HG03175 (cell line): ENCODE measurements at regions not wholly inside any gene's neighbourhood (a gene's known extent, or its start where the extent isn't known, plus 50 kb on each side); places are given as distances from the start of the nearest gene placed in this dataset.

Experiments
- ATAC-seq: cut with Tn5 transposase; IDR thresholded peaks from one replicate; pipeline ENCODE4 v1.9.1; 2021; ENCODE audit warnings: mild to moderate bottlenecking, moderate library complexity; ENCODE audit not compliant: unreplicated experiment

- no peak for ATAC-seq
Measured at GRCh38 chr11:130582981-130583380, 134.5 kb downstream of the ADAMTS15 start.

DNA sequence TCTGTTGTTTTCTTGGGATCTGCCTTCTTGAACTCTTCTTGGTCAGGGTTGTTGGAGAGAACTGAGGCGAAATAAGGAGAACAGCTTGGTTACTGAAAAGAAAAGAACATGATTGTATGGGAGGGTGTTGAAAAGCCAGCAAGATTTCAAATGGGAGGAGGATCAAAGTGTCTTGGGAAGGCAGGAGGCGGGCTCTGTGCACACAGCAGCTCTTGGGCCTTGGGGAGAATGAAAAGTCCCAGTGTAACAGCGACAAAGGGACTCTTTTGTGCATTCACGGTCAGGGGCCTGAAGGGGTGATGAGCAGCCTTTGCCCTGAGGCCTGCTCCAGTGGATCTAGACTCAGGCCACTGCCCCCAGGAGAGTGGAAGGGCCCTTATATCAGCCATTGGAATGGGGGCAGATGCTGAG is 135.4 kb downstream of the ADAMTS15 start:
- no peak for ATAC-seq

DNA sequence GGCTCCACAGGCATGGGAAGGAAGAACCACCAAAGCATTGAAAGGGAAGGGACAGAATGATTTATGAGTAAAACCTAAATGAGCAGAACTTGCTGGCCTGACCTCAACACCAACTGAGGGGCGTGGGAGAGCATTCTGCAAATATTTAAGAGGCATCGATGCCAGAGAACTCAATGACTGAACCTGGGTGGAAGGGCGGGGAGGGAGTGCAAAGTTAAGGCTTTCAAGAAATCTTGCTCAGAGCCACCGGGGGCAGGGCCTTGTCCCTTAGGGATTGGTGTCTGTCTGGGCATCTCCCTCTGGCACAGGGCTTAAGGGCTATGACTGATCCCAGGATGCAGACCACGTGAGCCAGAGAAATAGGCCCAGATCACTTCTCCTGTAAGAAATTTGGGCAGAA is 137.1 kb downstream of the ADAMTS15 start:
- ATAC-seq: no peak

- ATAC-seq: no peak
Measured at GRCh38 chr11:130587658-130588057, 139.2 kb downstream of the ADAMTS15 start.

DNA sequence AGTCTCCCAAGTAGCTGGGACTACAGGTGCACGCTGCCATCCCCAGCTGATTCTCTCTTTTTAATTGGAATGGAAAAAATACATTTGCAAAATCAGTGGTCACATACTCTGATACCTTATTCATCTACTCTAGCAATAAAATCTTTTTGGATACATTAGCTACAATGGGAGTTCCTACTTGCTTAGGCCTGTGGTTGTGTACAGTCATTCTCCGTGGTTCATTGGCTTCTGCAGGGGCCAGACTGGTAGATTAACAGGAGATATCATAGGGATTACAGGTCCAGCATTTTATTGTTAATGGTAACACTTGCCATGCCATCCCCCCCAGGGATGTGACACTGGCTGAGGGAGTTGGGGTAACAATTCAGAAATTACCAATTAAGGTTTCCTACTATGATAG is 140.0 kb downstream of the ADAMTS15 start:
- no peak for ATAC-seq

GRCh38 chr11:130592056-130592455 is 143.6 kb downstream of the ADAMTS15 start:
- ATAC-seq: no peak

- ATAC-seq: no peak
Measured at GRCh38 chr11:130593064-130593463, 144.6 kb downstream of the ADAMTS15 start.

- no peak for ATAC-seq
Measured at GRCh38 chr11:130598433-130598832, 150.0 kb downstream of the ADAMTS15 start.

GRCh38 chr11:130599073-130599654 is 150.7 kb downstream of the ADAMTS15 start:
- no peak for ATAC-seq

GRCh38 chr11:130600139-130600538 is 151.7 kb downstream of the ADAMTS15 start:
- no peak for ATAC-seq

DNA sequence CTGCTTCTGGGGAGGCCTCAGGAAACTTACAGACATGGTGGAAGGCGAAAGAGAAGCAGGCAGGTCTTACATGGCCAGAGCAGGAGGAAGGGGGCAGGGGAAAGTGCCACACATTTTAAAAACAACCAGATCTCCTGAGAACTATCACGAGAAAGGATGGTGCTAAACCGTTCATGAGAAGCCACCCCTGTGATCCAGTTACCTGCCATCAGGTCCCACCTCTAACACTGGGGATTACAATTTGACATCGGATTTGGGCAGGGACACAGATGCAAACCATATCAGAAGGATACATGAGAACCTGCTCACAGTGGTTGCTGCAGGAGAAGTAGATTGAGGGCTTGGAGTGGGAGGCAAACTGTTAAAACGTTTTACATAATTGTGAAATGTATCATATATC is 152.2 kb downstream of the ADAMTS15 start:
- ATAC-seq: no peak

DNA sequence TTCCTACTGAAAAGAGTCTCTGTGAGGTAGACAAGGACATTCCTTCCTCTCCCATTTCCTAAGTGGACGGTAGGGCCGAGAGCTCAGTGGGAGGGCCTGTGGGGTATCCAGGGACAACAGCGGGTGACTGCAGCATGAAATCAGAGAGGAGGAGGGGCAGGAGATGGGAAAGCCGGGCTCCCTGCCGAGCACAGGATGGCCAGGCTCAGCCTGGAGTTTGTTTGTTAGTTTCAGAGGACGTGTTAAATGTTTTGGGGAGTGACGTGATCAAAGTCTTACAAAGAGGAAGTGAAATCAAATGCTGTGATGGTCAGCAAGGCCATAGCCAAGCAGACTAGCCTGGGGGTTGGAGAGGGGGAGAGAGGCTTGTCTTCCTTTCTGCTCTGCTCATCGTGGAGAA is 152.7 kb downstream of the ADAMTS15 start:
- no peak for ATAC-seq

GRCh38 chr11:130601764-130602460 is 153.5 kb downstream of the ADAMTS15 start:
- ATAC-seq: no peak

DNA sequence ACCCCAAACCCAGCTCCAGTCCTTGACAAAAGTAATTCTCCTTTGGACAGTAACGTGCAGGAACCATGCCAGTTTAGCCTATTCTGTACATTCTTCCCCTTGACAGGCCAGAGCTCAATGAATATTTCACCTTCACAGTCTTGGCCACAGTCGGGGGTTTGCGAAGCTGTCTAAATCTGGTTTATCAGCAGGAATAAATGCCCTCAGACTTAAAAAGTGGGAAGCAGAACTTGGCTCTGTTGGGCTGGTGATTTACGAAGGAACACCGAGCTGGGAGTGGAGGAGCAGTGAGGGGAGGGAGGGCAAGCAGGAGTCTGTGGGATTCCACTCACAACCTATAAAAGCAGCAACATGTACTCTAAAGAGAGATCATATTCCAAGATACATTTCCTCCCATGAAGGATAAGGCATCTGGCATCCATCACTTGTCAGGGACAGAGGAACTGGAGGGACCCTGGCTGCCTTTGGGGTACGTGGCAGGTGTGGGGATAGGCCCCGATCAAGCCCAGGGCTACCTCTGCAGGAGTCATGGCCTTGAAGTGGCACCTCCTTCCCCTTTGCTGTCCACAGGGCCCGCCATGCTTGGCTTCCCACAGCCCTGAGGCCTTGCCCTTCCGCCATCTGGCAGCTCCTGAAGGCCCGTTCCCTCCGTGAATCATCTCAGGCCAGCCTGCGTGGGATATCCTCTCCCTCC is 154.3 kb downstream of the ADAMTS15 start:
- no peak for ATAC-seq

GRCh38 chr11:130603335-130603906 is 155.0 kb downstream of the ADAMTS15 start:
- ATAC-seq: no peak

GRCh38 chr11:130604606-130605005 is 156.2 kb downstream of the ADAMTS15 start:
- no peak for ATAC-seq

- ATAC-seq: no peak
Measured at GRCh38 chr11:130606178-130606577, 157.7 kb downstream of the ADAMTS15 start.

DNA sequence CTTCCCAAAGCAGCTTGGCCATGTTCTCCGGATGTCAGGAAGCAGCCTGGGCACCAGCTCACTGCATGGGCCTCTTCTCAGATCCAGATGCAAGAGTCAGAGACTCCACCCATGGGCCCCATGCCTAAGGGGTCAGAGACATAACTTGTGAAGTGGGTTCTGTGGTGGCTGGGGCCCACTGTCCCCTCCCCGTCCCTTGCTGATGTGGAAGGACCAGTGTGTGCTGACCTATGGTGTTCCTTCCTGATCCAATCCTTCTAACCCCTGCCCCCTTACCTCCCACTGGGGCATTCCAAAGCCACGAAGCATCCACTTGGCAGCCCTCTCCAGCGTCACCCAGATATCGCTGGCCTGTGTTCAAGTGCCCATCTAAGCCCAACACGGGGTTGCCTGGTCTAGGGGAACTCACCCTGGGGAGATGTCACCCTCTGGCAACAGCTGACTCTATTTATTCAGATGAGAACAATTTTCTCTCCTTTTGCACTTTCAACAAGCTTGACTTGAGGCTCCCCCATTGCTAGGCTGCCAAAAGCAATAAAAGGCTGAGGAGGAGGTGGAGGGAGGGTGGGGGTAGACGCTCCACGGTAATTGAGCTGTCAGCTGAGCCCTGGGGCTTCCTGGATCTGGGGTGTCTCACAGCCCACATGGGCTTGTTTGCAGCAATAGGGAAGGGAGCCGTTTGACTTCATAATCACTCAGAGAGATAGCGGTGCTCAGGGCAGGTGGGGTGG is 158.5 kb downstream of the ADAMTS15 start:
- no peak for ATAC-seq

DNA sequence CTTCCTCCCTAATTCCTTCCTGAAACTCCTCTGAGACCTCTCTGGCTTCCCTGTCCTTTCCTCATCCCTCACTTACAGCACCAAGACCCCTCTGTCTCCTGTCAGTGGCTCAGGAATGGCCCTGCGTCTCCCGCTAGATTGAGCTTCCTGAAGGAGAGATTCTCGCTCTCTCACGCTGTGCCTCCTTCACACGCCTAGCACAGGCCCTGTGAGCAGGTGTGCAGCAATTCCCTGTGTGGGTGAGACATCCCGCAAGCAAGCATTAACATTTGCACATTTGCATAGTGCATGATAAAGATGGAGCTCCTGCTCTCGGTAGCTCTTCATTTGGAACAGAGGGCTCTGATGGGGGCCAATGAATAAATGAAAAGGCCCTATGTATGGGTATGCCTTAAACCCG is 159.8 kb downstream of the ADAMTS15 start:
- ATAC-seq: no peak

GRCh38 chr11:130609121-130610035 is 160.9 kb downstream of the ADAMTS15 start:
- no peak for ATAC-seq
